Prostate gland (tissue), 2 donors: ENCODE measurements at regions not wholly inside any gene's neighbourhood (a gene's known extent, or its start where the extent isn't known, plus 50 kb on each side); places are given as distances from the start of the nearest gene placed in this dataset.

Experiments used
- POLR2A ChIP-seq: fragments of 450-650 bp; IDR thresholded peaks from one replicate; pipeline ENCODE4 v1.6.1; 2016; ENCODE audit warnings: antibody characterized with exemption, mild to moderate bottlenecking
- POLR2AphosphoS5 ChIP-seq: sonication (generic); formaldehyde crosslinking; IDR thresholded peaks from one replicate; pipeline ENCODE4 v1.6.1; 2017; ENCODE audit warnings: antibody characterized with exemption
- TF ChIP-seq, protein P1 (sequence below), 4 experiments: fragments of 200-600 bp in 2 of 4; fragments of 450-650 bp in 2 of 4; sonication (generic) in 2 of 4; IDR thresholded peaks; 1 replicate in 3 of 4; 2 replicates in 1 of 4; pipeline ENCODE4 v1.5.1; 2016 to 2019; ENCODE audit warnings: antibody characterized with exemption in 4 of 4, mild to moderate bottlenecking in 2 of 4, moderate library complexity in 2 of 4

DNA sequence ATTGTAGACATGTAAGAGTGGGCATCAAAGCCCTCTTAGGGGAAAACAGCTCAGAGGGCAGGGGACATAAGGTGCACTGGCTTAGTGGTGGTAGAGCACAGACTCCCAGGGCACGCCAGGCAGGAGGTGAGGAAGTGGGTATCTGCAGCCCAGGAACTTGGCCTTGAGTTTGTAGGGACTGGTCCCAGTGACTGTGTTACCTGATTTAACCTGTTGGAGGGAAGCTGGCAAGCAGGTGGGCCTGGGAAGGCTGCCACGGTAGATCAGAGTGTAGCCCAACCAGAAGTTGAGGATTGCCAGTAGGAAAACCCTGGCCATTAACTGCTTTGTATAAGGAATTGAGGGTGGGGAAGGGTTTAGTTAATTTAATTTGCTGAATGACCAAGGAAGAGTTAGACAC, 417.5 kb upstream of the C2CD4B start:
- TF ChIP-seq, protein P1, sequence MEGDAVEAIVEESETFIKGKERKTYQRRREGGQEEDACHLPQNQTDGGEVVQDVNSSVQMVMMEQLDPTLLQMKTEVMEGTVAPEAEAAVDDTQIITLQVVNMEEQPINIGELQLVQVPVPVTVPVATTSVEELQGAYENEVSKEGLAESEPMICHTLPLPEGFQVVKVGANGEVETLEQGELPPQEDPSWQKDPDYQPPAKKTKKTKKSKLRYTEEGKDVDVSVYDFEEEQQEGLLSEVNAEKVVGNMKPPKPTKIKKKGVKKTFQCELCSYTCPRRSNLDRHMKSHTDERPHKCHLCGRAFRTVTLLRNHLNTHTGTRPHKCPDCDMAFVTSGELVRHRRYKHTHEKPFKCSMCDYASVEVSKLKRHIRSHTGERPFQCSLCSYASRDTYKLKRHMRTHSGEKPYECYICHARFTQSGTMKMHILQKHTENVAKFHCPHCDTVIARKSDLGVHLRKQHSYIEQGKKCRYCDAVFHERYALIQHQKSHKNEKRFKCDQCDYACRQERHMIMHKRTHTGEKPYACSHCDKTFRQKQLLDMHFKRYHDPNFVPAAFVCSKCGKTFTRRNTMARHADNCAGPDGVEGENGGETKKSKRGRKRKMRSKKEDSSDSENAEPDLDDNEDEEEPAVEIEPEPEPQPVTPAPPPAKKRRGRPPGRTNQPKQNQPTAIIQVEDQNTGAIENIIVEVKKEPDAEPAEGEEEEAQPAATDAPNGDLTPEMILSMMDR (IDR thresholded peaks at IDR 0.05), result no peak
- TF ChIP-seq POLR2A (no peak), POLR2AphosphoS5 (no peak)
